NCI-H1048 (cell line): ENCODE measurements at regions not wholly inside any gene's neighbourhood (a gene's known extent, or its start where the extent isn't known, plus 50 kb on each side); places are given as distances from the start of the nearest gene placed in this dataset.

Experiments
- DNase-seq: peaks from one replicate; lab custom pipeline; 2025; lab: John Stamatoyannopoulos, UW

GRCh38 chr21:16072737-16073136 lies 343.0 kb downstream of the USP25 start:
- no peak for DNase-seq

- no peak for DNase-seq
These were observed 343.8 kb downstream of the USP25 start for GRCh38 chr21:16073586-16073985.

- DNase-seq, result no peak
These were observed 345.2 kb downstream of the USP25 start for GRCh38 chr21:16074950-16075489.

DNA sequence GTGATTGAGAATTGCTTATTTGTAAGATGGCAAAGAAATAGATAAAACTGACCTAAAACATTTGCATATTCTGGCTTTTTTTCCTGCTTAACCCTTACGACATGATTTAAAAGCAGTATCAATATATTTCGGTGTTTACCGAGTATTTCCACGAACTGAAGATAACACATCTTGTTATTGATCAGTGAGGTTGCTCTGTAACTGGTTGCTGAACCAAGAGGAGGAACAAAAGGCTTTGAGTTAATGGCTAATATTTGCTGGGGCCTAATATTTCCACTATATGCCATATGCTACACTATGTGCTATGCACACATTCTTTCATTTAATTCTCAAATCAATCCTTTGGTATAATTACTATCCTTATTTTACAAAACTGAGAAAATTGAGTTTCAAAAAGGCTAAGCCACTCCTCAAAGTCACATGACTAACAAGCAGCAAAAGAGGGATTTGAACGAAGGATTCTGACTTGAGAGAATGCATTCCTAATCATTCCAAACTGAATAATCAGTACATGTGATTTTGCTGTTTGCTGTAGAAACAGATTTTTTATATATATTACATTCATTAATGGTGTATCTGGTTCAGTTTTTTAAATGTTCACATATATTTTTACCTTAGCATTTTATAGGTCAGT lies 346.0 kb downstream of the USP25 start:
- DNase-seq, result no peak

- DNase-seq, result no peak
These were observed 346.7 kb downstream of the USP25 start for GRCh38 chr21:16076465-16076864.

DNA sequence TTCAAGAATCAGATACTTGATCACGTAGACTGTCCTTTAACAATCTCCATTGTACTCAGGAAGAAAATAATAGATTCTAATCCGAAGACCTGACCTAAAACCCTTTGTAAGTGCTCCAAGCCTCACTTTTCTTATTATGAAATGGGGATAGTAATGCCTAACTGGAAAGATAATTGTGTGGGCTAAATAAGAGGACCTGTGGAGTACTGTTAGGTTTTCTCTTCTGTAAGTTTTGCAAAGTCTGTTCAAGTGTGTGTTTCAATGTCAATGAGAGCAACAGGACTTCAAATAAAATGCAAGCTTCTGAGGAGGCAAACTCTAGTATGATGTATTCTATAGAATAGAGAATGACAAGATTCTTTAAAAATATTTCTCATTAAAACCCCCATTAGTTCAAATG lies 348.6 kb downstream of the USP25 start:
- no peak for DNase-seq

DNA sequence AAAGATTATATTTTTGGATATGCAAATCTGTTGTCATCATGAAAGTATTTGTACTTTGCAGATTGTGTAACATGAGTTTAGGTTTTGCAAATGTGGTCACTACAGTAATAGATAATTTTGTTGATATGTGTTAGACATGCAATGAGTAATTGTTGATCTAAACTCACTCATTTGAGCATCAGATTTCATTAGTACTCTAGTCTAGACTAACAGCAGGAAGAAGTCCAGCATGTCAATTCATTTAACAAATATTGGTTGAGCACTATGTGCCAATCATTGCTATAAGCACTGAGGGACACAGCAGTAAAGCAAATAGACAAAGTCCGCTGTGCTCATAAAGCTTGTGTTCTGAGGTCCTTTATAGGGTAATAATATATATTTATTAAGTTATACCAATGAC lies 350.0 kb downstream of the USP25 start:
- no peak for DNase-seq

GRCh38 chr21:16081304-16081703 lies 351.5 kb downstream of the USP25 start:
- no peak for DNase-seq

- DNase-seq, result no peak
These were observed 352.4 kb downstream of the USP25 start for GRCh38 chr21:16082038-16082816.

- DNase-seq, result no peak
These were observed 355.1 kb downstream of the USP25 start for GRCh38 chr21:16084776-16085364.

- DNase-seq, result no peak
These were observed 355.6 kb downstream of the USP25 start for GRCh38 chr21:16085421-16085820.

GRCh38 chr21:16086121-16086520 lies 356.3 kb downstream of the USP25 start:
- no peak for DNase-seq

DNA sequence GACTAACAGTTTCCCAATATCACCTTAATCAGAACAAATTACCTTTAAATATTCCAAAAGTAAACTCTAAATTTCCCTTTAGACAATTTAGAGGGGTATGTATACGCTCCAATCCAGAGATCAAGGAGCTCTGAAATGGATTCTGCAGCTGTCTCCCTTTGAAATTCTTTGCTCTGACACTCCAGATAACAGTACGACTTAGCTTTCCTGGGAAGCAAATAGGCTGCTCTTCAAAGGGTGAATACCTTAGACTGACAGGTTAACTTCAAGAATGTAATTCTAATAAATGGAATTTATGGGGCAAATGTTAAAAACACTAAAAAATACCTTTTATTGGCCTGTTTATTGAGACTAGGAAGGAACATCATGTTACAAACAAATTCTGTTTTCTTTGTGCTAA lies 357.2 kb downstream of the USP25 start:
- DNase-seq, result no peak

DNA sequence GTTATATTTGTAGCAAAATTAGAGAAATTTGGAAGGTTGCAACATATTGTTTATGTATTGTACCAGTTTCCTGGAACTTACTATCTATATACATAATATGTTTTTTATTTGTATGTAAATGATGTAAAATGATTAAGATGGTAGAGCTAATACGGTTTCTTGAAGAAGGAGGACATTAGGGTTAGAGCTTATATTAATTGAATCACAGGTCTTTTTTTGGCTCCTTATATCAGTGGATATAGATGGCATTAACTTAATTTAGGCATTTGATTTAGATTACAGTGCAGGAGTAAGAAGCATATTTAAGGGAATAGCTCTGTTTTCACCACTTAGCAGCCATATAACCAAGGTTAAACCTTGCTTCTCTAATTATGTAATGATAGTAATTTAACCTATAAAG lies 357.7 kb downstream of the USP25 start:
- DNase-seq, result no peak

DNA sequence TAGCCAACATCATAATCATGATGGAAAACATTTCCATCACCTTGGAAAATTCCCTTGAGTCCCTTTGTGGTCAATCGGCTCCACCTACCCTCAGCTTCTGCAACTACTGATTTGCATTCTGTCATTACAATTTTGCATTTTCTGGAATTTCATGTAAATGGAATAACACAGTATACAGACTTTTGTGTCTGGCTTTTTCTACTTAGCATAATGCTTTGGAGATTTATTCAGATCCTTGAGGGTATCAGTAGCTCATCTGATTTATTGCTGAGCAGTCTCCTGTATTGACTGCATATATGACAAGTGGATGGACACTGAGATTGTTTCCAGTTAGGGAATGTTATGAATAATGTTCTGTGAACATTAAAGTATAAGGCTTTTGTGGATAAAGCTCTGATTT lies 358.3 kb downstream of the USP25 start:
- peak; percentile 64 for DNase-seq

DNA sequence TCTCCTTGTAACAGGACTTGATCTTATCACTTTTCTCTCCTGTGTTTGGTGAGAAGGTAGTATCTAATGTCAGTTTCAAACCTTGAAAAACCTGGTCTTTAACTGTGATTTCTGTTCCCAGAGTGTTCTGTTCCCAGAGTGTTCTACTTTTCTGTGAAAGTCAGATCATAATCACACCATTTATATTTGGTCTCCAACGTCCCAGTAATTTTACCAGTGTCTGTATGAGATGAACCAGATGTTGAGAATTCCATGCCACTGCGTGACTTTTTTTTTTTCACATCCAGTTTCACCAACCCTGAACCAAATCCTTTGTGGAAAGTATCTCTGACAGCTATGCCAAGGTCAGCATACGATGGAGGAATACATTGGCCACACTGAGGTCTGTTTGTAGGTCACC lies 365.2 kb downstream of the USP25 start:
- DNase-seq, result no peak

DNA sequence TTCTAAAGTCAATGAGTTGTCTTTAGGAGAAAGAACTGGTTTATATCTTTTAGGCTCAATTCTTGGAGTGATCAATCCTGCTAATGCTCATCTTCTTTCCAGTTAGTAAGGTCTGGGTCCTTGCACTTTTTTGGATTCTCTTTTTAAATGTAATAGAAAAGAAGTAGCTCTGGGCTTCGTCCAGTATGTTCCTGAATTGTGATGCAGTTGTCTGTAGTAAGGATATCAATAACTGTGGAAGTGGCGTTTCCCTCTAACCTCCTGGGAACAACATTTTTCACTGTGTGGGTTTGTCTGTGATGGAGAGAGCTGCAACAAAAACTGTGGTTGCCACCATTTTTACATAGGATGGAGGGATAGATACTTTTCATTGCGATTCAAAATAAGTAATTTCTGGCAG lies 367.2 kb downstream of the USP25 start:
- DNase-seq, result no peak

- DNase-seq, result no peak
These were observed 372.3 kb downstream of the USP25 start for GRCh38 chr21:16102113-16102512.

GRCh38 chr21:16108561-16109075 lies 378.8 kb downstream of the USP25 start:
- DNase-seq, result no peak

DNA sequence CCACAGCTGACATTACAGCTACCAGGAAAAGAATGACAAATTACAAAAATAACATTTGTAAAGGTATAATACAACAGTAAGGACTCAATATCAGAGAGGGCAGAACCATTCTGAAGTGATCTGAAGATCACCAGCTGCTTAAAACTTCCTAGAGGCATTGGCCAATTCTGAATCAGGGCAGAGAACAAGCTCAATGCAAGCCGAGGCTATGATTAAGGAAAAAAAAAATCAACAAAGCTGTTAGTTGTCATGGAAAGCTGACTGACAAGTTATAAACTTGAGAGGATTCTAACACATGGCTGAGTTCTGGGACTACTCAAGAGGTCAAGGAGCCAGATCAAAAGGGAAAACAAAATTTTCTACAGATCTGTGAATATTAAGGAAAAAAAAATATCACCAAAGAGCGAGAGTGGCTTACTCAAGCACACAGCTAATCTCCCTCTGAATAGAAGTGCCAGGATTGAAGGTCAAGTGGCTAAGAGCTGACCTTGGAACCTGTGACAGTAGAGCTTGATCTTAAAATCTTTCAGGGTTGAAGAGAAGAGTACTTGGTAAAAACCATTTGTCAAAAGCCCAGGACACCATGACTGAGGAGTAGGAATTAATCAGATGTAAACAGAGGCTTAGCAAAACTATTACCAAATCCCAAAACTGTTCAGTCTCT lies 383.4 kb downstream of the USP25 start:
- DNase-seq, result no peak

- no peak for DNase-seq
These were observed 385.7 kb downstream of the USP25 start for GRCh38 chr21:16115461-16115860.

DNA sequence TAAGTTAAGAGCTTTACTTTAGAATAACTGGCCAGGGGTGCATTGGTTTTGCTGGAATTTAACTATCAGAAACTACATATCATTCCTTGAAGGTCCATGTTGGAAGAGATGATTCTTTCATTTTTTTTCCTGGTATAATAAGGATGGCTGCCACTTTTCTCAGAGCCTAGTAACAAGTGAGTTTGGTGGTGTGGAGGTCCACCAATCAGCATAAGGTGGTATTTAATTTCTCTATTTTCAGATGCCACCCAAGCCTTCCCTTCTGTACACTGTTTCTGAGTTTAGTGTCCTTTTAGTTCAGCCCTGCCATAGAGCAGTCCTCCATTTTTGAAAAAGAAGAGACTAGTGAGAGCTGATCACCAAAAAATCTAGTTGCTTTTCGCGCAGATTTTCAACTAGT lies 386.3 kb downstream of the USP25 start:
- DNase-seq, result no peak
